Suprapubic skin (tissue), 4 donors: ENCODE measurements at regions not wholly inside any gene's neighbourhood (a gene's known extent, or its start where the extent isn't known, plus 50 kb on each side); places are given as distances from the start of the nearest gene placed in this dataset.

Source experiments
- DNase-seq, 2 donors: peaks; one replicate each; pipeline ENCODE4 v3.0.0-alpha.2; 2019; ENCODE audit warnings: low spot score in 2 of 2
- H3K27ac ChIP-seq: fragments of 200-600 bp; sonication (generic); one replicate; pipeline ENCODE4 v1.5.1; 2019
- H3K27me3 ChIP-seq: fragments of 200-600 bp; sonication (generic); one replicate; pipeline ENCODE4 v1.5.1; 2019
- H3K36me3 ChIP-seq: fragments of 200-600 bp; sonication (generic); one replicate; pipeline ENCODE4 v1.5.1; 2019
- H3K4me1 ChIP-seq: fragments of 200-600 bp; sonication (generic); one replicate; pipeline ENCODE4 v1.5.1; 2019
- H3K4me3 ChIP-seq: fragments of 200-600 bp; sonication (generic); one replicate; pipeline ENCODE4 v1.5.1; 2019; ENCODE audit warnings: mild to moderate bottlenecking
- H3K9me3 ChIP-seq: fragments of 200-600 bp; sonication (generic); one replicate; pipeline ENCODE4 v1.5.1; 2019
- CTCF ChIP-seq, 2 donors: fragments of 200-600 bp in 1 of 2; fragments of 450-650 bp in 1 of 2; sonication (generic) in 1 of 2; IDR thresholded peaks; one replicate each; pipeline ENCODE4 v1.5.1; 2016 to 2019; ENCODE audit warnings: antibody characterized with exemption in 2 of 2, mild to moderate bottlenecking in 1 of 2, moderate library complexity in 1 of 2
- EP300 ChIP-seq: sonication (generic); formaldehyde crosslinking; IDR thresholded peaks from one replicate; pipeline ENCODE4 v1.6.1; 2017; ENCODE audit warnings: antibody characterized with exemption
- POLR2A ChIP-seq, 2 donors: fragments of 450-650 bp; IDR thresholded peaks; one replicate each; pipeline ENCODE4 v1.6.1; 2017; ENCODE audit warnings: antibody characterized with exemption in 2 of 2, mild to moderate bottlenecking in 2 of 2, moderate library complexity in 2 of 2
- POLR2AphosphoS5 ChIP-seq, 3 donors: sonication (generic); formaldehyde crosslinking; IDR thresholded peaks; one replicate each; pipeline ENCODE4 v1.6.1; 2017; ENCODE audit warnings: antibody characterized with exemption in 3 of 3
- WGBS: methylation state at CpG from one replicate; pipeline ENCODE4 v1.1.5; 2018; 5-methylcytosine and 5-hydroxymethylcytosine counted together

GRCh38 chr3:164419220-164419619 lies 659.1 kb downstream of the SI start:
- no peak for DNase-seq
- Histone ChIP-seq H3K27me3 (no peaks in the 10 kb centered on the region), H3K27ac (no peak overlapping the region), H3K36me3 (no peaks in the 10 kb centered on the region), H3K4me3 (no peak overlapping the region), H3K4me1 (no peaks in the 10 kb centered on the region), H3K9me3 (no peaks in the 10 kb centered on the region)
- TF ChIP-seq EP300 = no peak
- no peak for TF ChIP-seq CTCF (IDR thresholded peaks at IDR 0.05)
- TF ChIP-seq POLR2A (IDR thresholded peaks at IDR 0.05) = no peak
- no peak for TF ChIP-seq POLR2AphosphoS5 (IDR thresholded peaks at IDR 0.05)
- 88% methylated on average over 1 of the region's 1 CpG for WGBS

DNA sequence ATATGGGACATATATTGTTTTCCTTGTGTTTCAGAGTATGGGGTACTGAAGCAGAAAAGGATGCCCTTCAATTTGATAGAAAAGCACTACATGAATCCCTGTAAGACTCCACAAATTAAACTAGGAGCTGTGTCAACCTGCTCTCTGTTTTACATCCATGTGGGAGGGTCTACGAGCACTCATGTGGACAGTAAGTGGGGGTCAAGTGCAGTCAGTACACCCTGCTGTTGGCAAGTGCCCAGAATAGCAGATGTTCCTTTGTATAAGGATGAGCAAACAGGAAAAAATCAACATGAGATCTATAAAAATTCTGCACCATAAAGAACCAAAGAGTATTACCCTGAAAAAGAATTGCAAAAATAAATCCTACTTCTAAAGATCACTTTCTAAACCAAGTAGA lies 659.9 kb downstream of the SI start:
- no peaks in the 10 kb centered on the region for H3K9me3 ChIP-seq
- H3K27me3 ChIP-seq = no peaks in the 10 kb centered on the region
- H3K4me1 ChIP-seq = no peaks in the 10 kb centered on the region
- TF ChIP-seq EP300 = no peak
- TF ChIP-seq POLR2A (IDR thresholded peaks at IDR 0.05) = no peak
- TF ChIP-seq POLR2AphosphoS5 (IDR thresholded peaks at IDR 0.05) = no peak
- no peak overlapping the region for H3K27ac ChIP-seq
- WGBS = 85% methylated on average over 1 of the region's 1 CpG
- H3K36me3 ChIP-seq = no peaks in the 10 kb centered on the region
- no peak overlapping the region for H3K4me3 ChIP-seq
- DNase-seq = no peak

DNA sequence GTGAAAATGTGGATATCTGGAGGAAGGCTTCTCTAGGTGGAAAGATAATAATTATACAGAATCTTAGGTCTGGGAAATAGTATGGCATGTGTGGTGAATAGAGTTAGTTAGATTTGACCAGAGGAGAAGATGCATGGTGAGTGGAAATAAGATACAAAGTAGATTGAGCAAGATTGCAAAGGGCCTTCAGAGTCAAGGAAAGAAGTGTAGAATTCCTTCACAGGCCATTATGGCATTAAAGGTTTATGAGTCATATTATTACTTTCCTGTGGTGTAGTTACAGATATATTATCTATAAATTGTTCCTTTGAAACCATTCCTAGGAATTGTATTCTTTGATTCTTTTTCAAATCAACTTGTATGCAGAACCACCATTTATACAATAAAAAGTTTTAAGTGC lies 660.3 kb downstream of the SI start:
- Histone ChIP-seq H3K27ac (no peak overlapping the region), H3K4me3 (no peak overlapping the region), H3K4me1 (no peaks in the 10 kb centered on the region), H3K36me3 (no peaks in the 10 kb centered on the region), H3K9me3 (no peaks in the 10 kb centered on the region), H3K27me3 (no peaks in the 10 kb centered on the region)
- DNase-seq = no peak
- no peak for TF ChIP-seq EP300
- TF ChIP-seq CTCF (IDR thresholded peaks at IDR 0.05) = no peak
- no peak for TF ChIP-seq POLR2AphosphoS5 (IDR thresholded peaks at IDR 0.05)
- no peak for TF ChIP-seq POLR2A (IDR thresholded peaks at IDR 0.05)

GRCh38 chr3:164416491-164417222 lies 661.6 kb downstream of the SI start:
- 53% methylated on average over 3 of the region's 3 CpGs for WGBS
- Histone ChIP-seq H3K9me3 (no peaks in the 10 kb centered on the region), H3K4me1 (no peaks in the 10 kb centered on the region), H3K27ac (no peak overlapping the region), H3K36me3 (no peaks in the 10 kb centered on the region), H3K27me3 (no peaks in the 10 kb centered on the region), H3K4me3 (no peak overlapping the region)
- DNase-seq = no peak
- TF ChIP-seq POLR2A (IDR thresholded peaks at IDR 0.05) (no peak), POLR2AphosphoS5 (IDR thresholded peaks at IDR 0.05) (no peak), EP300 (no peak), CTCF (IDR thresholded peaks at IDR 0.05) (no peak)

DNA sequence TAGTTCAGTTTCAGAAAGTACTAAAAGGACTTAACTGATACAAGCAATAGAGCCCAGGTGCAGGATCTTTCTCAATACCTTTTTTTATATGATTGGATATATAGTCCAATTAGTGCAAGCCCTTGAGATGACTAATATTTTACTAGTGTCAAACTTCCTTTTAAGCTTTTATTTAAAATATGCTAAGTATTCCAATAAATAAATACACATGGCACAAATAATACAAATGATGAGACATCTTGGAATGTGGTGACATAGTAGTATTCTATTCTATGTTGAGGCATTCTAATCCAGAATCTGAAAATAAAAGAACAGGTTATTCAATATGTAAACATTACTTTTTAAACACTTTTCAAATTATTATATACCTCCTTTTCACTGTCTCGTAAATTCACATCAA lies 670.0 kb downstream of the SI start:
- TF ChIP-seq POLR2AphosphoS5 (IDR thresholded peaks at IDR 0.05) (no peak), EP300 (no peak), CTCF (IDR thresholded peaks at IDR 0.05) (no peak)
- no peaks in the 10 kb centered on the region for H3K4me1 ChIP-seq
- WGBS = 83% methylated on average over 1 of the region's 1 CpG
- DNase-seq = no peak
- H3K27ac ChIP-seq = no peak overlapping the region
- no peaks in the 10 kb centered on the region for H3K9me3 ChIP-seq
- no peaks in the 10 kb centered on the region for H3K36me3 ChIP-seq
- H3K4me3 ChIP-seq = no peak overlapping the region
- H3K27me3 ChIP-seq = no peaks in the 10 kb centered on the region

- Histone ChIP-seq H3K9me3 (no peaks in the 10 kb centered on the region), H3K4me1 (no peaks in the 10 kb centered on the region), H3K36me3 (no peaks in the 10 kb centered on the region), H3K4me3 (no peak overlapping the region), H3K27ac (no peak overlapping the region), H3K27me3 (no peaks in the 10 kb centered on the region)
- no peak for TF ChIP-seq CTCF (IDR thresholded peaks at IDR 0.05)
- TF ChIP-seq POLR2AphosphoS5 (IDR thresholded peaks at IDR 0.05) = no peak
- TF ChIP-seq EP300 = no peak
- no peak for TF ChIP-seq POLR2A (IDR thresholded peaks at IDR 0.05)
- WGBS = 54% methylated on average over 3 of the region's 3 CpGs
- no peak for DNase-seq
These were observed 671.2 kb downstream of the SI start for GRCh38 chr3:164407111-164407510.
